NCI-H69 (cell line): ENCODE measurements at regions not wholly inside any gene's neighbourhood (a gene's known extent, or its start where the extent isn't known, plus 50 kb on each side); places are given as distances from the start of the nearest gene placed in this dataset.
"Not testable (repeated sequence)": the region's sequence is repeated elsewhere in the genome, so short reads cannot be mapped to it uniquely, and the experiment has no call there.

Source experiments
- DNase-seq: peaks from one replicate; lab custom pipeline; 2025; lab: John Stamatoyannopoulos, UW

GRCh38 chr3:110001905-110002304 lies 664.6 kb upstream of the DPPA4 start:
- not testable (repeated sequence) for DNase-seq

- DNase-seq: no peak
These were observed 669.6 kb upstream of the DPPA4 start for GRCh38 chr3:110006913-110007312.

DNA sequence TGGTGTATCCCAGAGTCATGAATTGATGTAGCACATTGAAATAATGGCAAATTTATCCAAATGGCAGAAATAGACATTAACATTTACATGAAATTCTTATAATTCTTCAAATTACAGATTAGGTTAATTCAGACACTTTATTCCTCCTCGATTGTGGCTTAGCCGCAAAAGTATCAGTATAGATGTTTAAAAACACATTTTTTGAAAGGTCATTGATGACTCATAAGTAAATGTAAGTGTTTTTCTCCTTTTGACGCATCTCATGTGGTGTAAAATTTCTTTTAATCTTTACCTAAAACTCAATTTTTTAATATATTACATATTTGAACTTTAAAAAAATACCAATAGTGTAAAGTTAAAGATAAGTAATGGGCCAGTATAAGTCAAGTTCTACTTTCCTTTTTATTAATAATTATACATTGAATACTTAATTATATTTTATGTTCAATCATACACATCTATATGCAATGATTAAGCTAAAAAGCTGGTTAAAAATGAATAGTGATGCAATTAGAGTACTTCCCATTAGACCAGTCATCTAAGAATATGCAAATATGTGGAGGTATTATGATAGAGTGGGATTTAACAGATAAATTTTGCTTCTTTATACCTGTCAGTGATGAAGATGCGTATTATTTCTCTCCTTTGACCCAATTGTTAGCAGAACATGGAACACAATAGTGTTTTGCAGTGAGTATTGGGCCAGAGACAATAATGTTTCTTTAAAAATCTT lies 678.1 kb upstream of the DPPA4 start:
- no peak for DNase-seq

- DNase-seq: no peak
These were observed 679.0 kb upstream of the DPPA4 start for GRCh38 chr3:110016235-110016815.

- no peak for DNase-seq
These were observed 680.0 kb upstream of the DPPA4 start for GRCh38 chr3:110017304-110017703.

GRCh38 chr3:110021659-110022058 lies 684.3 kb upstream of the DPPA4 start:
- no peak for DNase-seq

DNA sequence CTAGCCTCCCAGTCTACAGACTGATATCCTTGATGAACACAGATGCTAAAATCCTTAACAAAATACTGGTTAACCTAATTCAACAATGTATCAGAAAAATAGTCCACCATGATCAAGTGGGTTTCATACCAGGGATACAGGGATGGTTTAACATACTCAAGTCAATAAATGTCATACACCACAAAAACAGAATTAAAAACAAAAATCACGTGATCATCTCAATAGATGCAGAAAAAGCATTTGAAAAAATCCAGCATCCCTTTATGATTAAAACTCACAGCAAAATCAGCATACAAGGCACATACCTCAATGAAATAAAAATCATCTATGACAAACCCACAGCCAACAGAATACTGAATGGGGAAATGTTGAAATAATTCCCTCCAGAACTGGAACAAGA lies 685.7 kb upstream of the DPPA4 start:
- DNase-seq: not testable (repeated sequence)

DNA sequence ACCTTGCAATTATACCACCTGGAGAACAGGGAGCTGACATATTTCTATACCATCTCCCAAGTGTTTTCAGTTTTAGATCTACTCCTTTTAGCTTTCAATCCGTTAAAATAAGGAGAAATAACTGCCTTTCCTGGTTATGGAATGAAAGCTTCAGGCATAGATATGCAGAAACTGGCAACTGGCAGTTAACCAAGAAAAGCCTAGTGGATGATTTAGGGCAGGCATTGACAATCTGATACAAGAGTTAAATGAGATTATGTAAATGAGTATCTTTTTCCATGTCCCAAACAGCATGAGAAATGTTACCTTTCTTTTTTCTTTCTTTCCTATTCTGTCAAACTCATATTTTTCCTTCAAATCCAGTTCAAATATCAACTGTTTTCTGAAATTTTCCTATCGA lies 689.1 kb upstream of the DPPA4 start:
- no peak for DNase-seq

- no peak for DNase-seq
These were observed 690.2 kb upstream of the DPPA4 start for GRCh38 chr3:110027446-110028080.

DNA sequence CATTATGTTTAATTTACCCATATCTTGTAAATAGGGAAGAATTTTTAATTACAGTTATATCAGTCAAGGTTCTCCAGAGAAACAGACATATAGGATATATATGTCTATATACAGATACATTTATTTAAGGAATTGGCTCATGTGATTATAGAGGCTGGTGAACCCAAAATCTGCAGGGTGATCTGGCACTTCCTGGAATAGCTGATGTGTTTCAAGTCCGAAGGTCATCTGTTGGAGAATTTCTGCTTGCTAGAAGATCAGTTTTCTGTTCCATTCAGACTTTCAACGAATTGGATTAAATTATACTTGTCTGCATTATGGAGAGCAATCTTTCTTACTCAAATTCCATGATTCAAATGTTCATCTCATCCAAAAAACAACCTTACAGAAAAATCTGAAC lies 694.6 kb upstream of the DPPA4 start:
- DNase-seq: no peak

- no peak for DNase-seq
These were observed 722.1 kb upstream of the DPPA4 start for GRCh38 chr3:110059431-110059830.

DNA sequence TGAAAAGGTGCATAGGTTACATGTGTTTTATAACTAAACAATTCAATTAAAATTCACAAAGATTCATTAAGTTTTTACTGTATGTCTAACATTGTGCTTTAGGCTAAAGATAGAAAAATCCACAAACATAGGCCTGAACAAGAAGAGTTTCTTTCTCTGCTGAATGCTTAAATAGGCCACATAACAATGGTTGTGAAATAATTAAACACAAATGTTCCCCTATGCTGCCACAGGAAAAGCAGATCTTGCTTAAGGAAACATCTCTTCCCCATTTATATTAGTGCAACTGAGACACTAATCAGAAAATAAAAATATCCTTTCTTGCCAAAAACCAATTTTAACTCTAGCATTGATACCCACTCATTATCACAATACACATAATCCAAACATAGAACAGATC lies 725.4 kb upstream of the DPPA4 start:
- no peak for DNase-seq

DNA sequence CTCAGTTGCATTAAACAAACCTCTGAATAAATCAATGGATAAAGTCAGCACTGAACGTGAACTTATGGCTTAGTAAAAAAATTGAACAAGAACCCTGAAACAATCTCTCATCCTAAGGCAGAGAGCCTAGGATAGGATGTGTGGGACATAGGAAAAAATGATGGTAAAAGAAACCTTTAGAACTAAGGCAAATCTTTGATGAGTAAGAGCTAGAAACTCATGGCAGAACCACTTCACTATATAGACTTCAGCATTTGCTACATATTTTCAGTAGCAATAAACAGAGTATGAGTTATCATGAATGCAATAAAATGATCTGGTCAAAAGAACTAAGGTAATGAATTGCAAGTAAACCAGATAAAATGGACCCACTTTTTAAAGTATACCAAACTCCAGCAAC lies 725.8 kb upstream of the DPPA4 start:
- no peak for DNase-seq

DNA sequence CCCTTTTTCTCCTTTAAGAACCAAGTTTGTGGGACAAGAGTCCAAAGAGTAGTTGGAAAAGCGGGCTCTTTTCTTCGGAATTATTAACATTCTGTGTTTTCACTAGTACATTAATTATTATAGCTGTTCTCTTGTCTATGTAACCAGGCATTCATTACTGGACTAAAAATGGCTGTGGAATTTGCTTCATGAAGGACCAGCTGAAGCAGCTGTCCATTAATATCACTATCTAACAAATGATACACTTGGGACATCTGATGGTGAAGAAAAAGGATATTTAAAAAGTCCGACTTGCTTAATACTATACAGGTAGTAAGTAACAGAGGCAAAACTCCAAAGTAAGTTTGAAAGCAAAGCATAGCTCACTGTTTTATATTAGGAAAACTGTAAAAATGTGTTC lies 728.9 kb upstream of the DPPA4 start:
- no peak for DNase-seq

GRCh38 chr3:110067527-110067926 lies 730.2 kb upstream of the DPPA4 start:
- no peak for DNase-seq

GRCh38 chr3:110069761-110070160 lies 732.4 kb upstream of the DPPA4 start:
- DNase-seq: no peak

DNA sequence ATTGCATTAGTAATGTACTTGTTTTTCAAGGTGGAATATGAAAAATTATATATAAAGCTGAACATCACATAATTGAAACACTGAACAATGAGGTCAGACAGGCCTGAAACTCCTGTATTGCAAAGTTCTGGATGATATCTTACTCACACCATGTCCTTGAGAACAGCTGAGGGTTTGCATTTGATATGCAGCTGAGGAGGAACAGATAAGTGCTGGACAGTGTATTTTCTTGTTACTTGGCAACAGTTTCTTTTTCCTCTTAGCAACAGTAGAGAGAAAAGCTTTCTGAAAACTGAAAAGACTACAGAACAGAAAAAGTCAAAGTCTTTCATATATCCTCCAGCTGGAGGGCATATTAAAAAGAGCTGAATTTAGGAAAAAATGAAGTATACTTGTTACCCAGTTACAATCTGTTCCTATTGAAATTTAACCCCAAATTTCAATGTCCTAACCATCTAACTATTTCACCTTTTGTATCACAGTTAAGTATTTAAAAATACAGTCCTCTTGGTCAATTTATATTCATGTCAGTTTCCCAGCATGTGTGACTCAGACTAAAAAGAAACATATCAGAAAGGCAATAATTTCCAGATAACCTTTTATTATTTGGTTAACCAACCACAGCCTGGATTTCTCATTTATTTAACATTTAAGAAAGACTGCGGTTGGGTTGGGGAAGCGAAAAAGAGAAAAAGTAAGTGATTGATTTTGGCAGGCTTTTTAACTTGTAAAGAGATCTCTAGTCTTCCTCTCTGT lies 733.0 kb upstream of the DPPA4 start:
- DNase-seq: no peak

DNA sequence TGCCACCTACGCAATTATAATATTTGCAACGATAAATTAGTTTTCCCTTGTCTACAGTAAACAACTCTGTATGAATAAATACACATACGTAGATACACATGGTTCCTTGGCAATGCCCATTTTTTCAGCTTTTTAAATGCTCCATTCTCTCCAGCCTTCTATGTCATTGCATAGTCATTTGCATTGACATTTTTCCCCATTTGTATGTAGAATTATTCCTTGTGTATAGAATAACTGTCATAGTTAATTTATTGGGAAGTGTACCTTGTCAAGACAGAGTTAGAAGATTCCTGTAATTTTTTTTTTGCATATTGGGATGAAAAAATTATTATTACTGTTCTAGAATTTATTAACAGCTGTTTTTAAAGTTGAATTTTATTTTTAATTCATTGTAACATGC lies 736.7 kb upstream of the DPPA4 start:
- no peak for DNase-seq

- no peak for DNase-seq
These were observed 739.7 kb upstream of the DPPA4 start for GRCh38 chr3:110077093-110077492.

GRCh38 chr3:110093411-110093810 lies 756.1 kb upstream of the DPPA4 start:
- no peak for DNase-seq

GRCh38 chr3:110093812-110094401 lies 756.6 kb upstream of the DPPA4 start:
- no peak for DNase-seq

GRCh38 chr3:110099711-110100110 lies 762.4 kb upstream of the DPPA4 start:
- no peak for DNase-seq
